Adrenal gland (tissue), 9 donors: ENCODE measurements at regions not wholly inside any gene's neighbourhood (a gene's known extent, or its start where the extent isn't known, plus 50 kb on each side); places are given as distances from the start of the nearest gene placed in this dataset.

Experiments used
- DNase-seq, 7 donors: peaks; one replicate each; pipeline ENCODE4 v3.0.0-alpha.2; 2019 to 2020
- H3K27ac ChIP-seq, 5 donors: fragments of 200-600 bp; sonication (generic) in 4 of 5; 1 replicate in 3 of 5; 2 replicates in 2 of 5; pipeline versions ENCODE4 v1.5.1 to v1.8.0; 2016 to 2020; ENCODE audit warnings: mild to moderate bottlenecking in 1 of 5
- H3K27me3 ChIP-seq: fragments of 200-600 bp; 2 replicates; pipeline ENCODE4 v1.8.0; 2021
- H3K36me3 ChIP-seq, 2 donors: fragments of 200-600 bp; replicated peaks in 1 of 2; 1 replicate in 1 of 2; 2 replicates in 1 of 2; pipeline versions ENCODE4 v1.5.1 to v1.8.0; 2018 to 2022
- H3K4me1 ChIP-seq, 2 donors: fragments of 200-600 bp; replicated peaks in 1 of 2; 1 replicate in 1 of 2; 2 replicates in 1 of 2; pipeline versions ENCODE4 v1.5.1 to v1.8.0; 2018 to 2021
- H3K4me3 ChIP-seq, 4 donors: fragments of 200-600 bp; sonication (generic) in 3 of 4; one replicate each; pipeline ENCODE4 v1.5.1; 2016 to 2018
- H3K9me3 ChIP-seq, 3 donors: fragments of 200-600 bp; sonication (generic) in 1 of 3; replicated peaks in 1 of 3; 1 replicate in 2 of 3; 2 replicates in 1 of 3; pipeline versions ENCODE4 v1.5.1 to v1.8.0; 2016 to 2021
- CTCF ChIP-seq, 6 experiments: fragments of 450-650 bp in 4 of 6; fragments of 200-600 bp in 2 of 6; sonication (generic) in 1 of 6; IDR thresholded peaks; 1 replicate in 5 of 6; 2 replicates in 1 of 6; pipeline versions ENCODE4 v1.5.1 to v1.8.0; 2016 to 2021; ENCODE audit warnings: antibody characterized with exemption in 6 of 6, mild to moderate bottlenecking in 2 of 6, moderate library complexity in 1 of 6
- POLR2A ChIP-seq, 2 donors: fragments of 450-650 bp; IDR thresholded peaks; one replicate each; pipeline ENCODE4 v1.6.1; 2017; ENCODE audit warnings: antibody characterized with exemption in 2 of 2, mild to moderate bottlenecking in 2 of 2, moderate library complexity in 1 of 2
- WGBS, 4 donors: extraction: QIAGEN DNeasy Blood & Tissue Kit in 2 of 4; methylation state at CpG; one replicate each; pipeline versions ENCODE4 v1.1.5 to v1.1.7; 2013 to 2017; 5-methylcytosine and 5-hydroxymethylcytosine counted together
- intact Hi-C, 2 donors: fragments of 100-400 bp; cut with DNase I; formaldehyde crosslinking; loops; one replicate each; pipeline versions ENCODE4 v1.14.1 to v1.15.0; 2022 to 2023
- donor health status: healthy with polysubstance abuse.
- donor health status: Bipolar disorder and iron deficiency.
- donor health status: DM: yes; HTN: yes; CAD: no.
- donor health status: DM: no; HTN: no; CAD: no.
- donor health status: DM: no; HTN: no; CAD: no.

GRCh38 chr12:75727577-75727976 lies 216.2 kb upstream of the KRR1 start:
- no peaks in the 10 kb centered on the region for H3K36me3 ChIP-seq
- H3K9me3 ChIP-seq, result no peaks in the 10 kb centered on the region
- no peak overlapping the region for H3K27ac ChIP-seq
- no peaks in the 10 kb centered on the region for H3K27me3 ChIP-seq
- no peak overlapping the region for H3K4me3 ChIP-seq
- H3K4me1 ChIP-seq, result peaks cover 16 to 25% of the 10 kb centered on the region in 2 donors
- intact Hi-C loops, result no loop called here
- 79 to 90% (median 89%) methylated on average over 2 of the region's 2 CpGs for WGBS, 4 donors
- TF ChIP-seq POLR2A (IDR thresholded peaks at IDR 0.05), result no peak
- no peak for TF ChIP-seq CTCF (IDR thresholded peaks at IDR 0.05)
- no peak for DNase-seq

- Histone ChIP-seq H3K9me3 (no peaks in the 10 kb centered on the region), H3K27ac (peak overlapping the region in 4 of 5 donors; percentile 36 to 67 (median 58)), H3K27me3 (no peaks in the 10 kb centered on the region), H3K36me3 (no peaks in the 10 kb centered on the region), H3K4me3 (peak overlapping the region in 1 of 4 donors; percentile 7), H3K4me1 (peaks cover 30 to 40% of the 10 kb centered on the region in 2 donors)
- DNase-seq, result peak in 1 of 7 donors; percentile 17
- 33 to 48% (median 35%) methylated on average over 3 of the region's 3 CpGs for WGBS, 4 donors
- intact Hi-C loops, result no loop called here
- TF ChIP-seq CTCF (IDR thresholded peaks at IDR 0.05), result peak in 3 of 6 experiments; percentile 6 to 36 (median 15)
- TF ChIP-seq POLR2A (IDR thresholded peaks at IDR 0.05), result no peak
Measured at GRCh38 chr12:75725521-75726111, 214.2 kb upstream of the KRR1 start.

DNA sequence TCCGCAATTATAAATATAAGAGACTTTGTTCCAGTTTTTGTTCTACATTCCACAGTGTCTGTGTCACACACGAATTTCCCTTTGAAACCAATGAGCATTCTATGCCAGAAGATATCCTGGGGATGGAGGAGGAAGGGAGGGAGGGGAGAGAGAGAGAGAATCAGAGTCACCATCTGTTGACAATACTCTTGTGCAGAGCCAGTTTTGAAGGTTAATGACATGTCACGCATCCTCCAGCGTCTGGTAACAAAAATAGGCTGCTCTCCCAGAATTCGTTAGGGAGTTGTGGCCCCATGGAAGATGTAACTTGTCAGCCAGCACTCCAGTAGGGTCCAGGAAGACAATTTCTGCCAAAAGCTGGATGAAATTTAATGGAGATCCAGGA lies 213.5 kb upstream of the KRR1 start:
- H3K9me3 ChIP-seq, result no peaks in the 10 kb centered on the region
- peak overlapping the region in 4 of 5 donors; percentile 36 to 67 (median 58) for H3K27ac ChIP-seq
- WGBS, 4 donors, result 15 to 20% (median 17%) methylated on average over 5 of the region's 5 CpGs
- intact Hi-C loops, result no loop called here
- peaks cover 30 to 40% of the 10 kb centered on the region in 2 donors for H3K4me1 ChIP-seq
- no peaks in the 10 kb centered on the region for H3K27me3 ChIP-seq
- DNase-seq, result peak; percentile 47 to 81 (median 64)
- no peaks in the 10 kb centered on the region for H3K36me3 ChIP-seq
- TF ChIP-seq POLR2A (IDR thresholded peaks at IDR 0.05) (peak in 1 of 2 donors; percentile 12), CTCF (IDR thresholded peaks at IDR 0.05) (no peak)
- H3K4me3 ChIP-seq, result peak overlapping the region in 1 of 4 donors; percentile 7

DNA sequence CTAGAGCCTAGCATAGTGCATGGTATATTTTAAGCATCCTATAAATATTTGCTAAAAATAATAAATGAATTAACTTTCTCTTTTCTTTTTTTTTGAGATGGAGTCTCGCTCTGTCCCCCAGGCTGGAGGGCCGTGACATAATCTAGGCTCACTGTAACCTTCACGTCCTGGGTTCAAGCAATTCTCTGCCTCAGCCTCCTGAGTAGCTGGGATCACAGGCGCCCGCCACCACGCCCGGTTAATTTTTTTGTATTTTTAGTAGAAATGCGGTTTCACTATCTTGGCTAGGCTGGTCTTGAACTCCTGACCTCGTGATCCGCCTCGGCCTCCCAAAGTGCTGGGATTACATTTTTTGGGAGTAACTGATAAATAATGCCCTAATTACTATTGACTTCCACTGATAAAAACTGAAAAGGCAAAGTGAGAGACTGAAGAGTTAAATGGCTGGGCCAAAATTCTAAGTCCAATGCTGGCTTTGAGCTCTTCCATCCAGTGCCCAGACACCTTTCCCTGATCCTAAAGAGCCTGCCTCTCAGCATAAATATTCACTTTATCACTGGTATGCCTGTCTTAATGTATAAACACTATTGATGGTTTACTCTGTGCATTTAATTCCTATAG lies 213.0 kb upstream of the KRR1 start:
- Histone ChIP-seq H3K36me3 (no peaks in the 10 kb centered on the region), H3K9me3 (no peaks in the 10 kb centered on the region), H3K4me1 (peaks cover 30 to 40% of the 10 kb centered on the region in 2 donors), H3K27me3 (no peaks in the 10 kb centered on the region), H3K27ac (peak overlapping the region in 4 of 5 donors; percentile 36 to 67 (median 58)), H3K4me3 (peak overlapping the region in 1 of 4 donors; percentile 7)
- TF ChIP-seq POLR2A (IDR thresholded peaks at IDR 0.05) (no peak), CTCF (IDR thresholded peaks at IDR 0.05) (no peak)
- intact Hi-C loops, result no loop called here
- whole genome bisulfite sequencing, 4 donors, result 77 to 87% (median 80%) methylated on average over 11 of the region's 11 CpGs
- DNase-seq, result no peak
